ENCODE measurements at regions not wholly inside any gene's neighbourhood (a gene's known extent, or its start where the extent isn't known, plus 50 kb on each side); places are given as distances from the start of the nearest gene placed in this dataset.

GRCh38 chr1:198917226-198917625, 278.4 kb downstream of the PTPRC start:
- TF ChIP-seq CTCF (IDR thresholded peaks at IDR 0.05; ENCODE audit: insufficient read depth, low read depth, low read length) (no peak), EZH2 (IDR thresholded peaks at IDR 0.05; ENCODE audit: insufficient read depth, low read length) (no peak)

Data from astrocyte (in vitro differentiated cells and primary cell).